ENCODE measurements at regions not wholly inside any gene's neighbourhood (a gene's known extent, or its start where the extent isn't known, plus 50 kb on each side); places are given as distances from the start of the nearest gene placed in this dataset.

GRCh38 chr16:48004141-48004695 lies 151.6 kb downstream of the ABCC12 start:
- DNase-seq (ENCODE audit: low read depth): no peak
- Histone ChIP-seq H3K27me3 (ENCODE audit: control insufficient read depth, insufficient read depth, low read length) (peaks cover 2% of the 10 kb centered on the region; the same call in 1 of the 2 replicates), H3K4me3 (ENCODE audit: low read depth, low read length) (no peak overlapping the region), H3K36me3 (ENCODE audit: control insufficient read depth, insufficient read depth, low read length) (no peaks in the 10 kb centered on the region)
- TF ChIP-seq, protein P1, sequence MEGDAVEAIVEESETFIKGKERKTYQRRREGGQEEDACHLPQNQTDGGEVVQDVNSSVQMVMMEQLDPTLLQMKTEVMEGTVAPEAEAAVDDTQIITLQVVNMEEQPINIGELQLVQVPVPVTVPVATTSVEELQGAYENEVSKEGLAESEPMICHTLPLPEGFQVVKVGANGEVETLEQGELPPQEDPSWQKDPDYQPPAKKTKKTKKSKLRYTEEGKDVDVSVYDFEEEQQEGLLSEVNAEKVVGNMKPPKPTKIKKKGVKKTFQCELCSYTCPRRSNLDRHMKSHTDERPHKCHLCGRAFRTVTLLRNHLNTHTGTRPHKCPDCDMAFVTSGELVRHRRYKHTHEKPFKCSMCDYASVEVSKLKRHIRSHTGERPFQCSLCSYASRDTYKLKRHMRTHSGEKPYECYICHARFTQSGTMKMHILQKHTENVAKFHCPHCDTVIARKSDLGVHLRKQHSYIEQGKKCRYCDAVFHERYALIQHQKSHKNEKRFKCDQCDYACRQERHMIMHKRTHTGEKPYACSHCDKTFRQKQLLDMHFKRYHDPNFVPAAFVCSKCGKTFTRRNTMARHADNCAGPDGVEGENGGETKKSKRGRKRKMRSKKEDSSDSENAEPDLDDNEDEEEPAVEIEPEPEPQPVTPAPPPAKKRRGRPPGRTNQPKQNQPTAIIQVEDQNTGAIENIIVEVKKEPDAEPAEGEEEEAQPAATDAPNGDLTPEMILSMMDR (IDR thresholded peaks at IDR 0.05; ENCODE audit: insufficient read depth, low read depth, low read length): no peak
- ChIA-PET POLR2A (no interaction called here), CTCF (interaction anchor here (1.0 to 1.1 kb wide), 2 partner anchors 24 to 65 kb away, joined by 3 read pairs; no protein-coding TSS in a partner anchor)

GRCh38 chr16:48003206-48003907 lies 152.4 kb downstream of the ABCC12 start:
- no peak for DNase-seq (ENCODE audit: low read depth)
- no peaks in the 10 kb centered on the region for H3K36me3 ChIP-seq (ENCODE audit: control insufficient read depth, insufficient read depth, low read length)
- peaks cover 2% of the 10 kb centered on the region; the same call in 1 of the 2 replicates for H3K27me3 ChIP-seq (ENCODE audit: control insufficient read depth, insufficient read depth, low read length)
- ChIA-PET CTCF (no interaction called here), POLR2A (no interaction called here)
- H3K4me3 ChIP-seq (ENCODE audit: low read depth, low read length): no peak overlapping the region
- TF ChIP-seq, protein P1 (IDR thresholded peaks at IDR 0.05; ENCODE audit: insufficient read depth, low read depth, low read length): no peak

DNA sequence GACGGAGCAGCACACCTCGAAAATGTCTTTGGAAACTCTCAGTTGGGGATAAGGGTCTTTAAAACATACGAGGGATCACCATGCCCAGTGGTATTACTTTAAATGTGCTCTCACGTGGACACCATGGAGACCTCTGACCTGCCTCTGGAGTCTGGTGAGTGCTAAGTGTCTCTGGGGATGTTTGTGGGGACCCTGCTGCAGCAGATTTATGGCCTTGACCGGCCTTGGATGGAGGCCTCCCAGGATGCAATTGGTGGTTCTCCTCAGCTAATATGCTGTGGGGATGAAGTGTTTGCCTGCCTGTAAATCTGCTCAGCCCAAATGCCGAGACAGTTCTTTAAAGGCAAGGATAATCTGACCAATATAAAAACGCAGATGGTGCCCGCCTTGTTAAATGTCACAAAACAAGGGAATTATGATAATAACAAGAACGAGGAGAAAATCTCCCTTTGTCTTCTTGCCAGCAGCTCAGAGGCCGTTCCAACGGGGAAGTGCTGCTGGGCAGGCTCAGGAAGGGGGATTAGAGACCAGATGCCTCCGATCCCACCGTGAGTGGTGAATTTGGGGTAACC lies 154.4 kb downstream of the ABCC12 start:
- POLR2A ChIA-PET: no interaction called here
- H3K36me3 ChIP-seq (ENCODE audit: control insufficient read depth, insufficient read depth, low read length): no peaks in the 10 kb centered on the region
- CTCF ChIA-PET: no interaction called here
- no peak overlapping the region for H3K4me3 ChIP-seq (ENCODE audit: low read depth, low read length)
- peaks cover 2% of the 10 kb centered on the region; the same call in 1 of the 2 replicates for H3K27me3 ChIP-seq (ENCODE audit: control insufficient read depth, insufficient read depth, low read length)
- no peak for DNase-seq (ENCODE audit: low read depth)
- TF ChIP-seq, protein P1 (IDR thresholded peaks at IDR 0.05; ENCODE audit: insufficient read depth, low read depth, low read length): no peak

DNA sequence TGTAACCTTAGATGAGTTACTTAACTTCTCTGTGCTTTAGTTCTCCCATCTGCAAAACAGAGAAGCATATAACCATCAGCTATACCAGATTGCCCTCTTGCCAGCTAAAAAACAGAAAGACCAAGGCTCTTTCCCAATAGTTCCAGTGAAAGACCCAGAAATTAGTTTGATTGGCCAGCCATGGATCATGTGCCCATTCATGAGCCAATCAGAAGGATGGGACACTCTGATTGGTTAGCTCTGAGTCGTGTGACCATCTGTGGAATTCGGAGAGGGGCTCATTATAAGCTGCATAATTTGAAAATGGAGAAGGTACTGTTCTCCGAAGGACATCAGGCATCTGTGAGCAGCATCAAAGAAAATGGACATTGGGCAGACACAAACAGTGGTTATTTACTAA lies 155.2 kb downstream of the ABCC12 start:
- TF ChIP-seq, protein P1 (IDR thresholded peaks at IDR 0.05; ENCODE audit: insufficient read depth, low read depth, low read length): no peak
- CTCF ChIA-PET: interaction anchor here (1.3 kb wide), 1 partner anchor 856 kb away, joined by 3 read pairs; the partner anchor contains the start of gene NETO2
- DNase-seq (ENCODE audit: low read depth): no peak
- Histone ChIP-seq H3K36me3 (ENCODE audit: control insufficient read depth, insufficient read depth, low read length) (no peaks in the 10 kb centered on the region), H3K27me3 (ENCODE audit: control insufficient read depth, insufficient read depth, low read length) (peaks cover 2% of the 10 kb centered on the region; the same call in 1 of the 2 replicates), H3K4me3 (ENCODE audit: low read depth, low read length) (no peak overlapping the region)
- POLR2A ChIA-PET: no interaction called here

- no peaks in the 10 kb centered on the region for H3K36me3 ChIP-seq (ENCODE audit: control insufficient read depth, insufficient read depth, low read length)
- no peak overlapping the region for H3K4me3 ChIP-seq (ENCODE audit: low read depth, low read length)
- CTCF ChIA-PET: interaction anchor here (1.3 kb wide), 1 partner anchor 855 kb away, joined by 3 read pairs; the partner anchor contains the start of gene NETO2
- H3K27me3 ChIP-seq (ENCODE audit: control insufficient read depth, insufficient read depth, low read length): peaks cover 2% of the 10 kb centered on the region; the same call in 1 of the 2 replicates
- POLR2A ChIA-PET: no interaction called here
- no peak for DNase-seq (ENCODE audit: low read depth)
- TF ChIP-seq, protein P1 (IDR thresholded peaks at IDR 0.05; ENCODE audit: insufficient read depth, low read depth, low read length): no peak
Observed at GRCh38 chr16:47999595-47999994, 156.2 kb downstream of the ABCC12 start.

Measured in BJ (cell line).